Breast epithelium (tissue), 3 donors: ENCODE measurements at regions not wholly inside any gene's neighbourhood (a gene's known extent, or its start where the extent isn't known, plus 50 kb on each side); places are given as distances from the start of the nearest gene placed in this dataset.

ENCODE experiments used
- CTCF ChIP-seq, 3 donors: fragments of 450-650 bp; IDR thresholded peaks; one replicate each; pipeline ENCODE4 v1.5.1; 2016 to 2017; ENCODE audit warnings: antibody characterized with exemption in 3 of 3, mild to moderate bottlenecking in 3 of 3, moderate library complexity in 3 of 3
- POLR2AphosphoS5 ChIP-seq, 3 donors: sonication (generic); formaldehyde crosslinking; IDR thresholded peaks; one replicate each; pipeline ENCODE4 v1.6.1; 2017; ENCODE audit warnings: antibody characterized with exemption in 3 of 3

- no peak for TF ChIP-seq CTCF (IDR thresholded peaks at IDR 0.05)
- TF ChIP-seq POLR2AphosphoS5 (IDR thresholded peaks at IDR 0.05): no peak
These were observed 754.8 kb downstream of the QKI start for GRCh38 chr6:164169355-164169754.
